ENCODE measurements at regions not wholly inside any gene's neighbourhood (a gene's known extent, or its start where the extent isn't known, plus 50 kb on each side); places are given as distances from the start of the nearest gene placed in this dataset.

DNA sequence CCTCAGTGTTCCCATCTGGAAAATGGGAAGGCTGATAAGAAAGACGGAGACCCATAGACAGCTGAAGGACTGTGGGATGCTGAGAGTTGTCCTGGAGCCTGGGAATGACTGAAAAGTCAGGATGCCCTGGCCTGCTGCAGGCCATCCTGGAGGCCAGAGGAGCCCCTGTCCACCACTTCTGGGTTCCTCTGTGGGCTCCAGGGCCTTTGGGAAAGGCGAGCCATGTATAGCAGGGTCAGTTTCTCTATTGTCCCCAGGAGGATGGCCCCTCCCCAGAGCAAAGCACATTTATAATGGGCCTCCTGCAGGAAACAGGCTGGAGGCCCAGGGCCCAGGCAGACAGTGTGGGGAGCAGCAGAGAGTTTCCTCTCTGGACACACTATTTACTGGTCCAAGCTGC, 471.4 kb upstream of the MGMT start:
- no peaks in the 10 kb centered on the region for H3K9me2 ChIP-seq (ENCODE audit: insufficient read depth, low read length)
- no peaks in the 10 kb centered on the region for H3F3A ChIP-seq (ENCODE audit: insufficient read depth, low read length, poor library complexity, severe bottlenecking)
- no peaks in the 10 kb centered on the region for H3K79me2 ChIP-seq (replicated peaks; ENCODE audit: insufficient read depth, low read length)
- no peaks in the 10 kb centered on the region for H3K36me3 ChIP-seq (ENCODE audit: insufficient read depth, low read length)
- no peak overlapping the region for H3K9ac ChIP-seq (ENCODE audit: low read length)
- no peak overlapping the region for H3K27ac ChIP-seq (ENCODE audit: low read length)
- peaks cover 16% of the 10 kb centered on the region for H3K27me3 ChIP-seq (ENCODE audit: insufficient read depth, low read depth, low read length)
- H3K4me3 ChIP-seq (ENCODE audit: low read length): no peak overlapping the region
- H2AFZ ChIP-seq (ENCODE audit: low read depth, low read length): no peak overlapping the region
- H3K9me3 ChIP-seq (ENCODE audit: low read length): no peaks in the 10 kb centered on the region
- no peak overlapping the region for H3K4me2 ChIP-seq (ENCODE audit: low read length)
- no peak for TF ChIP-seq TAF1 (IDR thresholded peaks at IDR 0.05; ENCODE audit: low read depth)
- TF ChIP-seq, protein P1, sequence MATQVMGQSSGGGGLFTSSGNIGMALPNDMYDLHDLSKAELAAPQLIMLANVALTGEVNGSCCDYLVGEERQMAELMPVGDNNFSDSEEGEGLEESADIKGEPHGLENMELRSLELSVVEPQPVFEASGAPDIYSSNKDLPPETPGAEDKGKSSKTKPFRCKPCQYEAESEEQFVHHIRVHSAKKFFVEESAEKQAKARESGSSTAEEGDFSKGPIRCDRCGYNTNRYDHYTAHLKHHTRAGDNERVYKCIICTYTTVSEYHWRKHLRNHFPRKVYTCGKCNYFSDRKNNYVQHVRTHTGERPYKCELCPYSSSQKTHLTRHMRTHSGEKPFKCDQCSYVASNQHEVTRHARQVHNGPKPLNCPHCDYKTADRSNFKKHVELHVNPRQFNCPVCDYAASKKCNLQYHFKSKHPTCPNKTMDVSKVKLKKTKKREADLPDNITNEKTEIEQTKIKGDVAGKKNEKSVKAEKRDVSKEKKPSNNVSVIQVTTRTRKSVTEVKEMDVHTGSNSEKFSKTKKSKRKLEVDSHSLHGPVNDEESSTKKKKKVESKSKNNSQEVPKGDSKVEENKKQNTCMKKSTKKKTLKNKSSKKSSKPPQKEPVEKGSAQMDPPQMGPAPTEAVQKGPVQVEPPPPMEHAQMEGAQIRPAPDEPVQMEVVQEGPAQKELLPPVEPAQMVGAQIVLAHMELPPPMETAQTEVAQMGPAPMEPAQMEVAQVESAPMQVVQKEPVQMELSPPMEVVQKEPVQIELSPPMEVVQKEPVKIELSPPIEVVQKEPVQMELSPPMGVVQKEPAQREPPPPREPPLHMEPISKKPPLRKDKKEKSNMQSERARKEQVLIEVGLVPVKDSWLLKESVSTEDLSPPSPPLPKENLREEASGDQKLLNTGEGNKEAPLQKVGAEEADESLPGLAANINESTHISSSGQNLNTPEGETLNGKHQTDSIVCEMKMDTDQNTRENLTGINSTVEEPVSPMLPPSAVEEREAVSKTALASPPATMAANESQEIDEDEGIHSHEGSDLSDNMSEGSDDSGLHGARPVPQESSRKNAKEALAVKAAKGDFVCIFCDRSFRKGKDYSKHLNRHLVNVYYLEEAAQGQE (IDR thresholded peaks at IDR 0.05; ENCODE audit: borderline replicate concordance): no peak
- no peak for TF ChIP-seq MXI1 (conservative IDR thresholded peaks at IDR 0.05; ENCODE audit: poor library complexity, severe bottlenecking)
- no peak for TF ChIP-seq EP300 (conservative IDR thresholded peaks at IDR 0.05; ENCODE audit: poor library complexity, severe bottlenecking)
- TF ChIP-seq, protein P2, sequence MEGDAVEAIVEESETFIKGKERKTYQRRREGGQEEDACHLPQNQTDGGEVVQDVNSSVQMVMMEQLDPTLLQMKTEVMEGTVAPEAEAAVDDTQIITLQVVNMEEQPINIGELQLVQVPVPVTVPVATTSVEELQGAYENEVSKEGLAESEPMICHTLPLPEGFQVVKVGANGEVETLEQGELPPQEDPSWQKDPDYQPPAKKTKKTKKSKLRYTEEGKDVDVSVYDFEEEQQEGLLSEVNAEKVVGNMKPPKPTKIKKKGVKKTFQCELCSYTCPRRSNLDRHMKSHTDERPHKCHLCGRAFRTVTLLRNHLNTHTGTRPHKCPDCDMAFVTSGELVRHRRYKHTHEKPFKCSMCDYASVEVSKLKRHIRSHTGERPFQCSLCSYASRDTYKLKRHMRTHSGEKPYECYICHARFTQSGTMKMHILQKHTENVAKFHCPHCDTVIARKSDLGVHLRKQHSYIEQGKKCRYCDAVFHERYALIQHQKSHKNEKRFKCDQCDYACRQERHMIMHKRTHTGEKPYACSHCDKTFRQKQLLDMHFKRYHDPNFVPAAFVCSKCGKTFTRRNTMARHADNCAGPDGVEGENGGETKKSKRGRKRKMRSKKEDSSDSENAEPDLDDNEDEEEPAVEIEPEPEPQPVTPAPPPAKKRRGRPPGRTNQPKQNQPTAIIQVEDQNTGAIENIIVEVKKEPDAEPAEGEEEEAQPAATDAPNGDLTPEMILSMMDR (IDR thresholded peaks at IDR 0.05; ENCODE audit: poor library complexity, severe bottlenecking): no peak
- TF ChIP-seq SMC3 (conservative IDR thresholded peaks at IDR 0.05; ENCODE audit: poor library complexity): no peak
- no peak for TF ChIP-seq EZH2 (IDR thresholded peaks at IDR 0.05; ENCODE audit: borderline replicate concordance, insufficient read depth, low read length, poor library complexity, severe bottlenecking)
- no peak for TF ChIP-seq POLR2AphosphoS5 (IDR thresholded peaks at IDR 0.05)
- TF ChIP-seq RAD21 (conservative IDR thresholded peaks at IDR 0.05): no peak
- no peaks in the 10 kb centered on the region for H4K20me1 ChIP-seq (ENCODE audit: insufficient read depth)

DNA sequence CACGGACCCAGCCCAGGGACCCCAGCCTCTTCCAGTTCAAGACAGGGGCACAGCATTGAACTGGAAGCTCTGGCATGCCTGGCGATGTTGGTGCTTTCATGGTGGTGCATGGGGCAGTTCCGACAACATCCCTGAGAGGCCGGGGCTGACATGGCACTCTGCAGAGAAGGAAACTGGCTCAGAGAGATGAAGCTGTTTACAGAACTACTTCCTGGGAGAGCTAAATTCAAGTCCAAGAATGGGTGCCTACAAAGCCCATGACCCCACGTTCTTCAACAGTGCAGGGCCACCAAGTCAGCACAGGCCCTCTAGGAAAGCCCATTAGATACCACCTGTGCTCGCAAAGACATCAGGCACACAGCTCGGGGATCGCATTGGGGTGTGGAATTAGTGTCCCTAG, 470.9 kb upstream of the MGMT start:
- H3K4me2 ChIP-seq (ENCODE audit: low read length): no peak overlapping the region
- no peak overlapping the region for H3K9ac ChIP-seq (ENCODE audit: low read length)
- H3K27ac ChIP-seq (ENCODE audit: low read length): no peak overlapping the region
- peaks cover 14% of the 10 kb centered on the region for H3K27me3 ChIP-seq (ENCODE audit: insufficient read depth, low read depth, low read length)
- H4K20me1 ChIP-seq (ENCODE audit: insufficient read depth): no peaks in the 10 kb centered on the region
- H3K9me2 ChIP-seq (ENCODE audit: insufficient read depth, low read length): no peaks in the 10 kb centered on the region
- H3F3A ChIP-seq (ENCODE audit: insufficient read depth, low read length, poor library complexity, severe bottlenecking): no peaks in the 10 kb centered on the region
- H3K9me3 ChIP-seq (ENCODE audit: low read length): no peaks in the 10 kb centered on the region
- TF ChIP-seq, protein P2 (IDR thresholded peaks at IDR 0.05; ENCODE audit: poor library complexity, severe bottlenecking): no peak
- no peak for TF ChIP-seq POLR2AphosphoS5 (IDR thresholded peaks at IDR 0.05)
- no peak for TF ChIP-seq SMC3 (conservative IDR thresholded peaks at IDR 0.05; ENCODE audit: poor library complexity)
- no peak for TF ChIP-seq RAD21 (conservative IDR thresholded peaks at IDR 0.05)
- TF ChIP-seq EZH2 (IDR thresholded peaks at IDR 0.05; ENCODE audit: borderline replicate concordance, insufficient read depth, low read length, poor library complexity, severe bottlenecking): no peak
- no peak for TF ChIP-seq EP300 (conservative IDR thresholded peaks at IDR 0.05; ENCODE audit: poor library complexity, severe bottlenecking)
- TF ChIP-seq TAF1 (IDR thresholded peaks at IDR 0.05; ENCODE audit: low read depth): no peak
- TF ChIP-seq, protein P1 (IDR thresholded peaks at IDR 0.05; ENCODE audit: borderline replicate concordance): no peak
- no peak for TF ChIP-seq MXI1 (conservative IDR thresholded peaks at IDR 0.05; ENCODE audit: poor library complexity, severe bottlenecking)
- H3K4me3 ChIP-seq (ENCODE audit: low read length): no peak overlapping the region
- H3K79me2 ChIP-seq (replicated peaks; ENCODE audit: insufficient read depth, low read length): no peaks in the 10 kb centered on the region
- H3K36me3 ChIP-seq (ENCODE audit: insufficient read depth, low read length): no peaks in the 10 kb centered on the region
- no peak overlapping the region for H2AFZ ChIP-seq (ENCODE audit: low read depth, low read length)
